ENCODE measurements at regions not wholly inside any gene's neighbourhood (a gene's known extent, or its start where the extent isn't known, plus 50 kb on each side); places are given as distances from the start of the nearest gene placed in this dataset.

GRCh38 chr5:6154216-6154615, 224.1 kb downstream of the MED10 start:
- TF ChIP-seq, protein P1, sequence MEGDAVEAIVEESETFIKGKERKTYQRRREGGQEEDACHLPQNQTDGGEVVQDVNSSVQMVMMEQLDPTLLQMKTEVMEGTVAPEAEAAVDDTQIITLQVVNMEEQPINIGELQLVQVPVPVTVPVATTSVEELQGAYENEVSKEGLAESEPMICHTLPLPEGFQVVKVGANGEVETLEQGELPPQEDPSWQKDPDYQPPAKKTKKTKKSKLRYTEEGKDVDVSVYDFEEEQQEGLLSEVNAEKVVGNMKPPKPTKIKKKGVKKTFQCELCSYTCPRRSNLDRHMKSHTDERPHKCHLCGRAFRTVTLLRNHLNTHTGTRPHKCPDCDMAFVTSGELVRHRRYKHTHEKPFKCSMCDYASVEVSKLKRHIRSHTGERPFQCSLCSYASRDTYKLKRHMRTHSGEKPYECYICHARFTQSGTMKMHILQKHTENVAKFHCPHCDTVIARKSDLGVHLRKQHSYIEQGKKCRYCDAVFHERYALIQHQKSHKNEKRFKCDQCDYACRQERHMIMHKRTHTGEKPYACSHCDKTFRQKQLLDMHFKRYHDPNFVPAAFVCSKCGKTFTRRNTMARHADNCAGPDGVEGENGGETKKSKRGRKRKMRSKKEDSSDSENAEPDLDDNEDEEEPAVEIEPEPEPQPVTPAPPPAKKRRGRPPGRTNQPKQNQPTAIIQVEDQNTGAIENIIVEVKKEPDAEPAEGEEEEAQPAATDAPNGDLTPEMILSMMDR (IDR thresholded peaks at IDR 0.05; ENCODE audit: control extremely low read depth in 1 of 3, insufficient read depth in 1 of 3, low read depth in 1 of 3, low read length in 3 of 3), result no peak
- TF ChIP-seq POLR2A (IDR thresholded peaks at IDR 0.05; ENCODE audit: control extremely low read depth in 1 of 2, low read depth in 2 of 2, low read length in 2 of 2) (no peak), TAF1 (IDR thresholded peaks at IDR 0.05; ENCODE audit: low read depth, low read length) (no peak), BACH1 (IDR thresholded peaks at IDR 0.05; ENCODE audit: low read length) (no peak), ATF3 (IDR thresholded peaks at IDR 0.05; ENCODE audit: insufficient read depth, low read depth, low read length) (no peak), EZH2 (IDR thresholded peaks at IDR 0.05; ENCODE audit: low read depth, low read length, severe bottlenecking) (no peak), POLR2AphosphoS5 (IDR thresholded peaks at IDR 0.05; ENCODE audit: low read depth, low read length) (no peak), RXRA (IDR thresholded peaks at IDR 0.05; ENCODE audit: insufficient read depth, low read depth, low read length) (no peak), TCF12 (IDR thresholded peaks at IDR 0.05; ENCODE audit: low read depth, low read length) (no peak), BRCA1 (IDR thresholded peaks at IDR 0.05; ENCODE audit: low read depth, low read length) (no peak), SIN3A (conservative IDR thresholded peaks at IDR 0.05 in 1 of 2, IDR thresholded peaks at IDR 0.05 in 1 of 2; ENCODE audit: low read depth in 1 of 2, low read length in 2 of 2) (no peak)

Data from H1 (cell line).